Medulla oblongata (tissue), 1 donor: ENCODE measurements at regions not wholly inside any gene's neighbourhood (a gene's known extent, or its start where the extent isn't known, plus 50 kb on each side); places are given as distances from the start of the nearest gene placed in this dataset.

Experiments used
- DNase-seq: peaks from one replicate; pipeline ENCODE4 v3.0.0-alpha.2; 2015; ENCODE audit errors: extremely low spot score

DNA sequence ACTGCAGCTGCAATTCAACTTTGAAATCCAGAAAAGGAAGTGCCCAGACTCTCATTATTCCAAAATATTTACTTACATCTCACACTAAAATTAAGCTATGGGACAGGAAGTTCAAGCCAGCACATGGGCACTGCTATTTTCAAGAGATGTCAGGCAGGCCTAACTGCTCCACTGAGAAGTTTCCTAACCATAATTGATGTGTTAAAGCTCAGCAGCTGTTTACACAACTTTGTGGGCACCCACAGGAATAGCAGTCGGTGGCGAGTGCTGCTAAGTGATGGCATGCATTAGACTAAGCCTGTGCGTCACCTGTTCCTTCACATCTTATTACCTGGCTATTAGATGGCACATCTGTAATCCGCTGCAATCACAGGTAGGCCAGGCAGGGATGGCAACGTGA is 303.3 kb upstream of the DAB1 start:
- DNase-seq: no peak

DNA sequence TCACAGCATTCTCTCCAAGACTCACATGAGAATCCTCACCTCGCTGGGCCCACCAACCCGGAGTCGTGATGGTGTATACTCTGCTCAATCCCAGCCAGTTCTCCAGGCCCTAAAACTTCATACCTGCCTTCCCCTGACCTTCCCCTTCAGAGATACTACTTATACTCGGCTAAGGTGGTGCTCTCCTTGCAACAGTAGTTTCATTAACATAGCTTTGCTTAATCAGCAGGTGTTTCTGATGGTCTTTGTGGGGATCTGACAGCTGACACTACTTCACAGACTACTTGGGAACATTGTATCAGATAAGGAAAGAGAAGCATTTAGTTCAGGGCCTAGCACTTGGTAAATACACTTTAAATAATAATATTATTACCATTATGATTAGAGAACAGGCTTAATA is 301.5 kb upstream of the DAB1 start:
- no peak for DNase-seq

DNA sequence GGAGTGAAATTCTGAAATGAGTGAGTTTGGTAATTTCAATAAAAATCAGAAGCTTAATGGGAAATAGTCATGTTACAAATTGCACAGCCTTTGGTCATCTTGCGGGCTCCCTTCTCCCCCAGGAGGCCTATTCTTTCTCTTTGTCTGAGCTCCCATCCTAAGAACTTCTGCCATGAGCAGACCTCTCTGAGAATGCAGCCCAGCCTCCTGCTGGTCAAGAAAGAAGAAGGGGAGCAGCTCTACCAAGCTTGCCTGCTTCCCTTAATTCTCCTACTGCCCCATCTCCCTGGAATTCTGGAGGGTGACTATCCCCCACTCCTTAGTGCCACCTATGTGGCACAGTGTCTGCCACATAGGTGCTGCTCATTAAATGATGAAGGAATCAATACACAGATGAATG is 300.7 kb upstream of the DAB1 start:
- no peak for DNase-seq

DNA sequence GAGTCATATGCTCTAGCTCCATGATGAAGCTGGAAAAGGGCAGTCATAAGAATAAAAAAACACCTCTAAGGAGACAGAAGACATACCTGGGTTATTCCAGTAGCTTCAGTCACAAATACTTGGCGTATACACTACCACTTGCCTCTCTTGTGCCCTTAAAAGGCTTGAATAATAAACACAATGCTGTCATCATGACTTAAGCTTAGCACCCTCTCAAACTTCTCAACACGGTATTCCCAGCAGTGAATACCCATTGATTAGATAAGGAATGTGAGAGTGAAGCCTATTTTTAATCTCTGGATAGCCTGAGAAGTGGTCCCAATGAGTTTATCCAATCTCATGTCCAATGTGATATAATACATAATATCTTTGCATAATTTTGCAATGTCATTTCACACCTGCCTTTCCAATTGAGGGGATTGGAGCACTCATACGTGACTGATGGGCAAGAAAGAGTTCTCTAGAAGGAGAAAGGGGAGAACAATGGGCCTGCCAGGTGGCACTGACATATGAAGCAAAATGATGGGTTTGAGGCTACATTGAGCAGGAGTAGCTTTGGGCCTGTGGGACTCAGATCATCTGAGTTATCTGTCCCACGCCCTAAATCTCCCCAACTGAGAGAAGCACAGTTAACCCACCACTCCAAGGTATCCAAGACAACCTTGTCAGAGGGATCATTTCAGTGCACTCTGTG is 298.6 kb upstream of the DAB1 start:
- DNase-seq: no peak

DNA sequence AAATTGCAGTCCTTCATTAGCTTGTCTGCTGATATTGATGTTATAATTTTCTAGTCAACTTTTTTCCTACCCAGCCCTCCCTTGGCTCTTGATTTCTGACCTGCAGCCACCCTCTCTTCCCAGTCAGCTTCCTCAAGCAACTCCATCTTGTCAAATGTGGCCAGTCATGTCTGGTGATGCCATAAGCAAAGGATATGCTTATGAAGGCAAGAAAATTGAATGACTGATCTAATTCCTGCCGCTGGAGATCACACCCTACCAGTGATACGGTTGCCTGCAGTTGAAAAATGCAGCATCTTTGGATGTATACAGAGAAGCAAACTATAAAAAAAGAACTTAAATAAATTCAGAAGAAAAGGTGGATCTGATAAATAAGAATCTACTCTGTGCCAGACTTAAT is 297.1 kb upstream of the DAB1 start:
- DNase-seq: no peak

DNA sequence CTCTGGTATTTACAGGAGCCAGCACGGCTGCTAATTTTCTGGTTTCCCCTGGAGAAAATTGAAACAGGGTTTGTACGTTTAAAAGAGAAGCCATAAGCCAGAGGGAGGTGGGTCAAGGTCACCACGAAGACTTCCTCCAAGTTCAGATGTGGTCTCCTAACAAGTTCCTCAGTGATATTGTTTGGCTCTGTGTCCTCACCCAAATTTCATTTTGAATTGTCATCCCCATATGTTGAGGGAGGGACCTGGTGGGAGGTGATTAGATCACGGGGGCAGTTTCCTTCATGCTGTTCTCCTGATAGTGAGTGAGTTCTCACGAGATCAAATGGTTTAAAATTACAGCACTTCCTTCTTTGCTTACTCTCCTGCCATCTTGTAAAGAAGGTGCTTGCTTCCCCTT is 295.4 kb upstream of the DAB1 start:
- DNase-seq: no peak

DNA sequence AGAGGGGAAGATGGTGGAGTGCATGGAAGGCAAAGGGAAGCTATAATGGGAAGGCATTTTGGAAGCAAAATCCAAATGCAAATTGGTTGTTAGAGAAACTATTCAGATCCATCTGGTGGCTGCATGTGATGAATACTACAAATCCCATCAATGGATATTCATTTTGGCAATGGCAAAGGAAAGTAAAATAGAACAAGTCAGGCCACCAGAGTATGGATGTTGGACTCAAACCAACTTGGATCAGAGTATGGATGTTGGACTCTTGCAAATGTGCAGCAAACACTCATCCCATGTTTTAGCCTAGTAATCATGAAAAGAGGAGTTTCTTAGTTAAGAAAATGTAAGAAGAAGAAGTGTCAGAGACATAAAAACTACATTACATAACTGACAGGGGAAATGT is 289.6 kb upstream of the DAB1 start:
- no peak for DNase-seq

DNA sequence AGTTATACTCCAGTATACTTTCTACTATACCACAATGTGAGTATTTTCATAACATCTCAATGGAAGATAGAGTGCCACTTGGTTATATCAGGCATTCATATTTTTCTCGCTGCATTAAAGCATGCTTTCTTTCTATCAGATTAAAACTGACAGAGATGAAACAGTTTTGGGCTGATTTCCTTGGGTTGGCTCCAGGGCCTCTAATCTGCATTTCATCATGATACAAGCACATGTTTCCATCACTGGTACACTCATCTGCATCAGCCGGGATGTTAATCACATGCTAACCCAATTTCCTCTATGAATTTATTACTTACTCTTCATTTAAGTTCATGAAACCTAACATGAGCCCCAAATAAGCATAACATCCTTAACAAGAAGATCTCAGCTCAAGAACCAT is 289.0 kb upstream of the DAB1 start:
- no peak for DNase-seq

DNA sequence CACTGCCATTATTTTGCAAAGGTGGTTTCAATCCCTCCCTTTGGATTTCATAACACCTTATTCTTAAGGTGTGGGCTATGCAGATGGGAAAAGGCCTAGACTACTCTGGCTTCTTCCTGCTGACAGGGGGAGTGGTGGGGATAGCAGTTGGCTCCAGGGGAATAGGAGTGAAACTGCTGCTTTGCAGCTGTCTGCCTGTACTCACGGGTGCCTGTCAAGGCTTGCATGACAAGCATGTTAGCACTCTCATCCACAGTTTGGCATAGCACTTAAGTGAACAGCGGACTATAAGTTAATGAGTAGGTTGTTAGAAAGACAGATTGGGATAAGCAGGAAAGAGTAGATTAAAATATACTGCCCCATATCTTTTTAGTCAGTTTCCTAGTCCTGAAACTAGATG is 287.5 kb upstream of the DAB1 start:
- no peak for DNase-seq

DNA sequence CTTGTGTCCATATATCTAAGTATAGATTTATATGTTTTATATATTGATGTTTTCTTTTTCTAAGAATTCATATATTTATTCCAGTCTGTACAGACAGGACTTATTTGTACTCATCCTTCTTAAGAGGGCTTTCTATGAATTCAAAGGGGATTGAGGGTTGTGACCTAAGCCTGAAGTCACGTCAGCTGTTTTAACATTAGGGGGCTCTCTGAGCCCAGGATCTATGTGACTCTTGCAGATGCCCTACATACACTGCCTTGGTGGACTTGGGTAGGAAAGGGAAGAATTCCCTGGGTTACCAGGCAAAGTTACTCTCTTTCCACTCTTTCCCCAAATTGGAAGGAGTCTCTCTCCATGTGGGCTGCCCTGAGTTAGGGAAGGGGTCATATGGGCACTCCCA is 283.8 kb upstream of the DAB1 start:
- DNase-seq: no peak

DNA sequence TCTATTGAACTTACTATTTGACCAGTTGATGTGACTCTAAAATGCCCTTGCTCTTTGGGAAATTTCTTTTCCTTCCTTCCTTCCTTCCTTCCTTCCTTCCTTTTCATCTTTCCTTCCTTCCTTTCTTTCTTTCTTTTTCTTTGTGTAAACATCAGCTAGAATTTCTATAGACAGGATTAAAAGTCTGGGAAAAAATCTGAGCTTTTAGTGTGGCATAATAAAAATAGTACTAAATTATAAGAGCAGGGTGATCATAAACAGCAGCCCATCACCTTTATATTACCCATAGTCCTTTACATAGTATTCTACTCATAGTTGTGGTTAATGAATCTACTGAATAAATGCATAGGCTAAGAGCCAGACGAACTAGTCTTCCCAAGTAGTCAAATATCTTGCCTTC is 281.0 kb upstream of the DAB1 start:
- no peak for DNase-seq

DNA sequence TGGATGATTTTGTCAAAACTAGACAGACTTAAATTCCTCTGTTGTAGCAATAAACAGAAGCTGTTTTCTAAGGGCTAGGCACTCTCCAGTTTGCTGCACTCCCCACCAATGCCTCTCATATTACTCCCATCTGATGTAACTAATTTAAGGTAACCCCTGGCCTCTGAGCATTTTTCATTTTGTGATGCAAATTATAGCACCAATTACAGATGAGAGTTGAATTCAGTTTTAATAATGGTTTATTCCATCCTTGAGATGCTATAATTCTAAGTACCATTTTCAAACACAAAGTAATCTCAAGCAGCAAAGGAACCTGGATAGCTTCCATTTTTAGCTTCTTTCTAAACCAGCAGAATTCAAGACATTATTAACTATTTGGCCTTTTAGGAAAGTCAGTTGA is 280.4 kb upstream of the DAB1 start:
- no peak for DNase-seq

DNA sequence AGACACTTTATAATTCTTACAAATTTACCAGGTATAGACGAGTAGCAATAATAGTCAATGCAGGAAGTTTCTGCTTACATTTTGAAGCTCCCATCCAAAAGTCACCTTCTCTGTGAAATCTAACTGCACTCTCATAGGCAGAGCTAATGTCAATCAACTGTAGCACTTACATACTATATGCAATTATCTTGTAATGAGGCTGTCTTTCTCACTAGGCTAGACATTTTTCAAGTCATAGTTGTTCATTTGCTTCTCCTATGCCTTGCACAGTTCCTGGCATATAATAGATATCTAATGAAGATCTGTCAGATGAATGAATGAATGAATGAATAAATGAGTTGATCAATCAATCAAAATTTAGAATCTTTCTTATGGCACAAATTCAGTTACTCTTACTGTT is 273.0 kb upstream of the DAB1 start:
- no peak for DNase-seq

DNA sequence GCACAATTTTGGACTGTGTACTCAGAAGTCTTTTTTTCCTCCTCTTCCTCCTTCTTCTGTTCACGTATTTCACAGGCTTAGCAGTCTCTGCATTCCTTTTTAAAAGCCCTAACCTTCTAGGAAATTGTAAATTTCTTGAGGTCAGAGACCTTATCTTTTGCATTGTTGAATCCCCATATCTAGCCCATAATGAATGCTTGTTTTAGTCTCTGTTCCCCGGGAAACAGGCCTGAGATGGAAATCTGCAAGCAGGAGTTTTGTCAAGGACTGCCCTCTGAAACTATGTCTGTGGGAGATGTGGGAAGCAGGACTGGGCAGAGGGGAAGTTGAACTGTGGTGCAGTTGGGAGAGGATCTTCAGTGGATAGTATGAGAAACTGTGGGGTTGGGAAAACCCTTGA is 272.2 kb upstream of the DAB1 start:
- DNase-seq: no peak

DNA sequence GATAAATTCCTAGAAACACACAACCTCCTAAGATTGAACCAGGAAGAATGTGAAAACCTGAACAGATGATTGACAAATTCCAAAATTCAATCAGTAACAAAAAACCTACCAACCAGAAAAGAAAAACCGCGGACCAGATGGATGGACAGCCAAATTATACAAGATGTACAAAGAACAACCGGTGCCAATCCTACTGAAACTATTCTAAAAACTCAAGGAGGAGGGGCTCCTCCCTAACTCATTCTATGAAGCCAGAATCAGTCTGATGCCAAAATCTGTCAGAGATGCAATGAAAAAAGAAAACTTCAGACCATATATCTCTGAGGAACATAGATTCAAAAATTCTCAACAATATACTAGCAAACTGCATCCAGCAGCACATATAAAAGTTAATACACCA is 262.4 kb upstream of the DAB1 start:
- DNase-seq: no peak

DNA sequence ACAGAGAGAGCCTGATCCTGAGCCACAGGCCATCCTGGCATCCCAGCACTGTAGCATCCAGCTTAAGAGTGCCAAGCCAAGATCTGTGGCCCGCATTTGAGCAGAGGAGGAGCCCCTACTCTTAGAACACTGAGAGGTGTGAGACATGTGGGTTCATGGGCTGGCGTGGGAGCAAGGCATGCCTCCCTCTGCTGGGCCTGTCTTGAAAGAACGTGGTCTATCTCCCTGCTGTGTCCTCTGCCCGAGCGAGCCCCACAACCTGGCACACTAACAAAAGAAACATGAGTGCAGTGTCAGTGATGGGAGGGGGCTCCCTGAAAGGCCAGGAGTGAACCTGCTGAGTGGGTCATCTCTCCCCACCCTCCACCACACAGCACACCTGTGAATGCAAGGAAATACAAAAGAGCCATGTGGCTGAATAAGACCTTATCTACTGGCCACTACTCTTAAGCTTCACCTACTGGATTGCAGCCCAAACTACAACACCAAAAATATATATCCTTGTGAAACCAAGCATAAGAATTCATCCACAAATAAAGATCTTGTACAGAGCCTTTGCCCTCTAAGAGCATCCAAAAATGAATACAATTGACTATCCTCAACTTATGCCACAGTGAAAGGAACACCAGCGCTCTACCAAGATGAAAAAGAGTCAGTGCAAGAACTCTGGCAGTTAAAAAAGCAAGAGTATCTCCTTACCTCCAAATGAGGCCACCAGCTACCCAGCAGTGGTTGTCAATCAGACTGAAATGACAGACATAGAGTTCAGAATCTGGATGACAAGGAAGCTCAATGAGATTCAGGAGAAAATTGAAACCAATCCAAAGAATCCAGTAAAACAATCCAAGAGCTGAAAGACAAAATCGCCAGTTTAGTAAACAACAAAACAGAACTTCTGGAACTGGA is 259.4 kb upstream of the DAB1 start:
- DNase-seq: no peak

DNA sequence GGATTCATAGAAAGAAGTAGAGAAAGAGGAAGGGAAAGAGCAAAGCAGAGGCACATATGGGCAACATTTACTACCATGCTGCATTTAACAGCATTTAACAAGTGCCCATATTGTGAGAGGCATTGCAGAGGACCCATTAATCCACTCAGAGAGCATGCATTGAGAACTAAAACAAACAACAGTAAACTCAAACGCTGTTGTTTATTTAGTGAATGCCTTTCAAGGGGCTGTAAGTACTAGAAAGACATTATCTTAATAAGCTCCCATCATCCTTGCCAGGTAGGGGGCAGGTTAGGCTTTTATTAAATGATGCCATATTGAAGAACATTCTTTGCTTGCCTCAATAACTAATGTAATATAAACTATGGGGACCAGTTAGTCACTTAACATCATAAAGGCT is 254.3 kb upstream of the DAB1 start:
- DNase-seq: no peak

DNA sequence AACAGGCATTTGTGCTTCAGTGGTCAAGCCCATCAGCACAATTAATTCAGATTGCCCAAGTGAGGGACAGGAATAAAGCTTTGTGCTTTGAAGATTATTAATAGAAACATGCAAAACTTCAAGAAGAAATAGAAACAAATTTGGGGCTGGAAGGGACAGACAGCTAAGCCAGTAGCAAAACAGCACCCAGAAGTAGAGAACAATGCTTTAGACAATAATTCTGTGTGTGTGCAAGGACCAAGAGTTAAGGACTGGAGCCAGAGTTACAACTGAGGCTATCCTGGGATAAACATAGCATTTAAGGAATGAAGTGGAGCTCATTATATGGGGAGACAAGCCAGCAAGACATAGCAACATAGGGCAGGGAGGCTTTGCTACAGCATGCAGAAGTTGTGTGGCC is 251.9 kb upstream of the DAB1 start:
- DNase-seq: no peak

DNA sequence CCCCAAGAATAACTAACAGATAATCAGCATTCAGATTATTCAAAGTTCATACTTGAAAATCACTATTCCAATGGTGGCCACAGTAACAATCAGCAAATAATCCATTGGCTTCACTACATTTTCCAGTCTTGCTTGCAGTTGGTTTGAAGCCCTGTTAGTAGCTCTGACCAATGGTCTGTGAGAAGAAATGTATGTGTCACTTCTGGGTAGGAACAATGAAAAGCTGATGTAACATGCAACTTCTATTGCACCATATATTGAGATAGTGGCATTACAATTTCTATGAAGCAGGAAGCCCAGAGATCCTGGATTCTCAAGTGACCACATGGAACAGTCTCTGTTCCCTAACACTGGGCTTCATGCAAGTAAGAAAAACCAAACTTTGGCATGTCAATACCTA is 250.9 kb upstream of the DAB1 start:
- no peak for DNase-seq

DNA sequence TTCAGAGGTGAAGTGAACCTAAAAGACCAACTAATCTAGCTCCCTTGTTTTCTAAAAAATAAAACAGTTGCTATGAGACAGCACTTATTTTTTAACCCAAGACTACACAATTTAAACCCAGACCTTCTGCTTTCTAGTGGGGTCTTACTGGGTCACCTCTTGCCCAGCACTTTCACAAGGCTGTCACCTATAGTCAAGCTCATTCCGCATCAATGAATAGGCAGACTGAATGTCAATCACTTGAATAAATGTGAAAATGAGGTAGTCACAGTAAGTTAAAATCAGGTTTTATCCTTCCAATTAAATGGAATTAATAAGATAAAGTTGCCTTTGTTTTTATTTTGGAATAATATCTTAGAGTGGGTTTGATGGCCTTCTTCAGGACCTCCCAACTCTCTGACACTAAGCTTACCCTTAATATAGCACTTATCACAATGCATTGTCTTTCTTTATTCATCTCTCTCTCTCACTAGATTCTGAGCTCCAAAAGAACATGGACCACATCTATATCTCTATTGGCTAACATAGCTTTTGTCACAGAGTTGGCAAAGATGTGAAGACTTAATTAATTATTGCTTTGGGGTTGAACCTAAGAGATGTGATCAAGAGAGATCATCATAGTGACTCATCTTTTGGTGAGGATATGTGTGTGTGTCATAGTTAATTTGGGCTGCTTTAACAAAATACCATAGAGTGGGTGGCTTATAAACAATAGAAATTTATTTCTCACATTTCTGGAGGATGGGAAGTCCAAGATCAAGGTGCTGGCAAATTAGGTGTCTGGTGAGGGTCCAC is 248.7 kb upstream of the DAB1 start:
- no peak for DNase-seq

DNA sequence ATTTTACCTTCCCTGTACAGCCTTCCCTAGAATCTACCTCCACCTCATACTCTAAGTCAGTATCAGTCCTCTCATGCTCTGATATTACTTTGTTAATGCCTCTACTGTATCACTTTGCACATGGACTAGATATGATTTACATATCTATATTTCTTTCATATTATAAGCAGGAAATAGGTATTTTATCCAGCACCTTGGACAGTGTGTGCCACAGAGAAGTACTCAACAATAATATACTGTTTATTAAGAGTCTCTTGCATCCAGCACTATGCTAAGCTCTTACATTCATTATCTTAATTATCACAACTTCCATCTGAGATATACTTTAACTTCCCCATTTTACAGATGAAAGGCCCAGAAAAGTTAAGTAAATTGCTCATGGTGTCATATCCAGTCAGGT is 247.9 kb upstream of the DAB1 start:
- no peak for DNase-seq

DNA sequence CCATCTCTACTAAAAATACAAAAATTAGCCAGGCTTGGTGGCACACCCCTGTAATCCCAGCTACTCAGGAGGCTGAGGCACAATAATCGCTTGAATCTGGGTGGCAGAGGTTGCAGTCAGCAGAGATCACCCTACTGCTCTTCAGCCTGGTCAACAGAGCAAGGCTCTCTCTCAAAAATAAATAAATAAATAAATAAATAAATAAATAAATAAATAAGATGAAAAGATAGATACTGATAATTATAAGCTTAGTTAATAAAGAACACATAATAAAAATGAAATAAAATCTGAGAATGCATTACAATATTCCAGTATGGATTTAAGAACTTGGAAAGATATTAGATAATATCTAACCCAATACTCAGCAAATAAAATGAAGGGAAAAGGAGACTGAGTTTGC is 235.9 kb upstream of the DAB1 start:
- DNase-seq: no peak

DNA sequence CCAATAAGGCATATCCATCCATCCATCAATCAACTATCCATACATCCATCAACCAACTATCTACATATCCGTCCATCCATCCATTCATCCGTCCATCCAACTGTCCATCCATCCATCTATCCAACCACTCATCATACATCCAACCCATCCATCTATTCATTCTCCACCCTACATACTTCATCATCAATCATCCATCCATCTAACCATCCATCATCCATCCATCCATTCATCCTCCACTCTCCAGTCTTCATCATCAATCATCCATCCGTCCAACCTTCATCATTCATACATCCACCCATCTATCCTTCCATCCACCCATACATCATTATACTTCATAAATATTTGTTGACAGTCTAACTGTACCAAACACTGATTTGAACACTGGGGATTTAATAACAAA is 231.3 kb upstream of the DAB1 start:
- no peak for DNase-seq
